VCaP (cell line): ENCODE measurements at regions not wholly inside any gene's neighbourhood (a gene's known extent, or its start where the extent isn't known, plus 50 kb on each side); places are given as distances from the start of the nearest gene placed in this dataset.

Source experiments
- H3K27ac ChIP-seq: fragments of 450-650 bp; 2 replicates; pipeline ENCODE4 v1.5.1; 2017
- CTCF ChIP-seq: fragments of 450-650 bp; conservative IDR thresholded peaks from 2 replicates; pipeline ENCODE4 v1.5.1; 2017; ENCODE audit warnings: mild to moderate bottlenecking, moderate library complexity

- TF ChIP-seq CTCF: no peak
- no peak overlapping the region for H3K27ac ChIP-seq
Measured at GRCh38 chr17:71849783-71850768, 270.7 kb upstream of the SOX9 start.

- TF ChIP-seq CTCF: no peak
- no peak overlapping the region for H3K27ac ChIP-seq
Measured at GRCh38 chr17:71850812-71851211, 270.0 kb upstream of the SOX9 start.

- H3K27ac ChIP-seq: no peak overlapping the region
- TF ChIP-seq CTCF: no peak
Measured at GRCh38 chr17:71855010-71855409, 265.8 kb upstream of the SOX9 start.

GRCh38 chr17:71864755-71865154 lies 256.1 kb upstream of the SOX9 start:
- no peak for TF ChIP-seq CTCF
- H3K27ac ChIP-seq: no peak overlapping the region

GRCh38 chr17:71866095-71866494 lies 254.7 kb upstream of the SOX9 start:
- no peak overlapping the region for H3K27ac ChIP-seq
- no peak for TF ChIP-seq CTCF

- no peak overlapping the region for H3K27ac ChIP-seq
- no peak for TF ChIP-seq CTCF
Measured at GRCh38 chr17:71869293-71869692, 251.5 kb upstream of the SOX9 start.

- no peak overlapping the region for H3K27ac ChIP-seq
- TF ChIP-seq CTCF: no peak
Measured at GRCh38 chr17:71869841-71870545, 250.8 kb upstream of the SOX9 start.
